K562 (cell line): ENCODE measurements at regions not wholly inside any gene's neighbourhood (a gene's known extent, or its start where the extent isn't known, plus 50 kb on each side); places are given as distances from the start of the nearest gene placed in this dataset.

ENCODE experiments used
- ATAC-seq: fragments of 200-7000 bp; cut with Tn5 transposase; 3 replicates; pipeline ENCODE4 v1.9.1; 2020; ENCODE audit warnings: moderate library complexity
- BruUV-seq: library from RNA; stranded (reverse); fragments of 400-500 nt; replicated peaks from 2 replicates; lab custom pipeline; 2021; lab: Mats Ljungman, UMichigan
- CTCF ChIA-PET: fragments of 300-600 bp; formaldehyde crosslinking; extraction: SDS; loops from one replicate; lab custom pipeline; 2021; ENCODE audit warnings: low intra/inter-chr PET ratio; lab: Yijun Ruan, JAX
- POLR2A ChIA-PET: fragments of 300-600, 350-650 bp; sonication (Branson Sonifier 250); formaldehyde crosslinking; extraction: SDS; loops from one replicate; lab custom pipeline; 2021; ENCODE audit warnings: antibody characterized with exemption, inconsistent platforms; lab: Yijun Ruan, JAX
- DNase-seq, 4 experiments: peaks; one replicate each; pipeline versions ENCODE4 v3.0.0 to v3.0.0-alpha.2; 2011 to 2018; ENCODE audit warnings: low spot score in 3 of 4, mixed read lengths in 3 of 4; ENCODE audit errors: extremely low read depth in 1 of 4
- FAIRE-seq: peaks from 2 replicates; lab custom pipeline; 2011; peaks lifted over from hg19 to GRCh38; lab: Jason Lieb, UNC
- H2AFZ ChIP-seq: 2 replicates; pipeline ENCODE4 v1.6.0; 2011; ENCODE audit warnings: low read depth, low read length, control low read depth, inconsistent platforms
- H3K27ac ChIP-seq: fragments of 200-600 bp; 3 replicates; pipeline ENCODE4 v1.8.0; 2011; ENCODE audit warnings: low read depth, mild to moderate bottlenecking, control low read depth, inconsistent platforms, low read length, moderate library complexity, mixed read lengths; ENCODE audit errors: extremely low read depth
- H3K27me3 ChIP-seq, 2 experiments: fragments of 300-600 bp in 1 of 2; 2 replicates in 1 of 2; 3 replicates in 1 of 2; pipeline versions ENCODE4 v1.6.0 to v1.8.0; 2011; ENCODE audit warnings: inconsistent platforms in 2 of 2, low read length in 2 of 2, mild to moderate bottlenecking in 1 of 2, mixed read lengths in 1 of 2, moderate library complexity in 1 of 2; ENCODE audit not compliant: control insufficient read depth in 2 of 2, insufficient read depth in 2 of 2
- H3K36me3 ChIP-seq: fragments of 300-600 bp; 3 replicates; pipeline ENCODE4 v1.8.0; 2011; ENCODE audit warnings: mild to moderate bottlenecking, low read length, inconsistent platforms; ENCODE audit not compliant: control insufficient read depth, insufficient read depth
- H3K4me1 ChIP-seq, 2 experiments: fragments of 200-600 bp in 1 of 2; replicated peaks in 1 of 2; 2 replicates in 1 of 2; 3 replicates in 1 of 2; pipeline versions ENCODE4 v1.5.1 to v1.8.0; 2011; ENCODE audit warnings: inconsistent platforms in 2 of 2, low read length in 2 of 2, mild to moderate bottlenecking in 1 of 2, mixed read lengths in 1 of 2, moderate library complexity in 1 of 2; ENCODE audit not compliant: control insufficient read depth in 2 of 2, insufficient read depth in 2 of 2
- H3K4me2 ChIP-seq: 2 replicates; pipeline ENCODE4 v1.6.1; 2011; ENCODE audit warnings: low read length, control low read depth, inconsistent platforms, mixed read lengths; ENCODE audit not compliant: insufficient read depth
- H3K4me3 ChIP-seq: fragments of 200-600 bp; sonication (generic), shearing (Covaris generic); 2 replicates; pipeline ENCODE4 v1.5.1; 2016; ENCODE audit warnings: control low read depth, inconsistent platforms
- H3K79me2 ChIP-seq: fragments of 200-600 bp; 3 replicates; pipeline ENCODE4 v1.8.0; 2011; ENCODE audit warnings: low read length, inconsistent platforms; ENCODE audit not compliant: control insufficient read depth, insufficient read depth
- H3K9ac ChIP-seq, 2 experiments: 2 replicates each; pipeline versions ENCODE4 v1.6.0 to v1.6.1; 2011; ENCODE audit warnings: low read depth in 2 of 2, low read length in 2 of 2, control low read depth in 1 of 2, inconsistent platforms in 1 of 2, mild to moderate bottlenecking in 1 of 2, mixed read lengths in 1 of 2; ENCODE audit not compliant: insufficient read depth in 1 of 2
- H3K9me1 ChIP-seq: one replicate; pipeline ENCODE4 v1.6.0; 2011; ENCODE audit warnings: inconsistent platforms, mild to moderate bottlenecking, low read length, moderate library complexity; ENCODE audit not compliant: control insufficient read depth, insufficient read depth
- H3K9me3 ChIP-seq: replicated peaks from 2 replicates; pipeline ENCODE4 v1.5.1; 2011; ENCODE audit warnings: low read depth, low read length, inconsistent platforms; ENCODE audit not compliant: control insufficient read depth, insufficient read depth
- H4K20me1 ChIP-seq: replicated peaks from 2 replicates; pipeline ENCODE4 v1.6.1; 2011; ENCODE audit warnings: low read length, inconsistent platforms, mixed read lengths; ENCODE audit not compliant: control insufficient read depth, insufficient read depth
- ETV1 ChIP-seq: fragments of 450-650 bp; conservative IDR thresholded peaks from 2 replicates; pipeline ENCODE4 v1.6.1; 2016; ENCODE audit warnings: missing genetic modification characterization, control low read depth, low read depth, missing compliant biosample characterization
- RREB1 ChIP-seq: fragments of 250-450 bp; sonication (Bioruptor Pico); IDR thresholded peaks from 2 replicates; pipeline ENCODE4 v1.4.0; 2020
- TFAP4 ChIP-seq: sonication (generic); formaldehyde crosslinking; IDR thresholded peaks from 2 replicates; pipeline ENCODE4 v1.8.0; 2022; ENCODE audit warnings: missing genetic modification reagents, mild to moderate bottlenecking, moderate library complexity, borderline replicate concordance
- THRAP3 ChIP-seq: fragments of 450-650 bp; IDR thresholded peaks from 2 replicates; pipeline ENCODE4 v1.6.1; 2016; ENCODE audit warnings: mild to moderate bottlenecking, inconsistent platforms, borderline replicate concordance
- ZNF174 ChIP-seq: fragments of 250-450 bp; sonication (Bioruptor Pico); IDR thresholded peaks from 2 replicates; pipeline ENCODE4 v1.4.0; 2020; ENCODE audit warnings: mild to moderate bottlenecking
- ZNF318 ChIP-seq, 2 experiments: fragments of 450-650 bp; IDR thresholded peaks; 2 replicates each; pipeline ENCODE4 v1.6.1; 2016; ENCODE audit warnings: mild to moderate bottlenecking in 2 of 2, borderline replicate concordance in 1 of 2, low read depth in 1 of 2, moderate library complexity in 1 of 2
- ZNF511 ChIP-seq: sonication (generic); formaldehyde crosslinking; IDR thresholded peaks from 2 replicates; pipeline ENCODE4 v1.8.0; 2022; ENCODE audit warnings: mild to moderate bottlenecking, missing genetic modification reagents
- WGBS: fragments of 100-300 bp; shearing (Covaris generic); methylation state at CpG from one replicate; pipeline ENCODE4 v1.1.6; 2016; ENCODE audit warnings: low coverage, mixed read lengths; ENCODE audit not compliant: insufficient coverage; ENCODE audit errors: missing lambda C conversion rate; 5-methylcytosine and 5-hydroxymethylcytosine counted together
- in situ Hi-C: fragments of 300-500 bp; cut with MboI; formaldehyde crosslinking; loops from 4 replicates; pipeline ENCODE4 v1.15.0; 2018; ENCODE audit warnings: inconsistent platforms, mixed read lengths
- intact Hi-C: fragments of 100-400 bp; cut with micrococcal nuclease; formaldehyde crosslinking; loops from 2 replicates; pipeline ENCODE4 v1.14.2; 2022

GRCh38 chr7:17194656-17195055, 103.8 kb upstream of the AHR start:
- H3K79me2 ChIP-seq: no peaks in the 10 kb centered on the region
- H3K27me3 ChIP-seq: no peaks in the 10 kb centered on the region
- ChIA-PET CTCF (no interaction called here), POLR2A (no interaction called here)
- in situ Hi-C loops (no loop called here), intact Hi-C loops (no loop called here)
- ATAC-seq (no peak), DNase-seq (no peak), FAIRE-seq (no peak)
- no peaks in the 10 kb centered on the region for H3K4me1 ChIP-seq
- no TSS peak for BruUV-seq
- no peak overlapping the region for H3K4me3 ChIP-seq
- no peaks in the 10 kb centered on the region for H3K9me1 ChIP-seq
- no peaks in the 10 kb centered on the region for H4K20me1 ChIP-seq
- no peak overlapping the region for H2AFZ ChIP-seq
- H3K27ac ChIP-seq: no peak overlapping the region
- H3K9me3 ChIP-seq: no peaks in the 10 kb centered on the region
- WGBS: 1% methylated on average over 5 of the region's 5 CpGs
- no peak overlapping the region for H3K9ac ChIP-seq
- no peaks in the 10 kb centered on the region for H3K36me3 ChIP-seq
- no peak overlapping the region for H3K4me2 ChIP-seq
- TF ChIP-seq ETV1 (no peak), THRAP3 (no peak), ZNF174 (CRISPR knock-in tag) (no peak), TFAP4 (CRISPR knock-in tag) (no peak), ZNF318 (IDR thresholded peaks at IDR 0.05; ENCODE audit: borderline replicate concordance in 1 of 2, low read depth in 1 of 2) (no peak), ZNF511 (CRISPR knock-in tag) (no peak), RREB1 (CRISPR knock-in tag) (no peak)
